GM23338 (cell line): ENCODE measurements at regions not wholly inside any gene's neighbourhood (a gene's known extent, or its start where the extent isn't known, plus 50 kb on each side); places are given as distances from the start of the nearest gene placed in this dataset.

Experiments
- ATAC-seq: fragments of 200-7000 bp; cut with Tn5 transposase; 3 replicates; pipeline ENCODE4 v1.9.1; 2020
- DNase-seq: peaks from one replicate; pipeline ENCODE4 v3.0.0-alpha.2; 2015; ENCODE audit warnings: low spot score
- H2AFZ ChIP-seq: fragments of 200-600 bp; sonication (generic); 2 replicates; pipeline ENCODE4 v1.8.0; 2016; ENCODE audit warnings: antibody characterized with exemption, mild to moderate bottlenecking, moderate library complexity
- H3F3A ChIP-seq: fragments of 200-600 bp; sonication (generic); replicated peaks from 2 replicates; pipeline ENCODE4 v1.8.0; 2017; ENCODE audit warnings: antibody characterized with exemption, mixed run types, low read depth
- H3K27ac ChIP-seq: fragments of 200-600 bp; sonication (generic); 2 replicates; pipeline ENCODE4 v1.6.1; 2016; ENCODE audit warnings: low read depth
- H3K27me3 ChIP-seq: fragments of 200-600 bp; sonication (generic); 2 replicates; pipeline ENCODE4 v1.8.0; 2016; ENCODE audit warnings: mild to moderate bottlenecking, mixed run types, moderate library complexity; ENCODE audit not compliant: insufficient read depth
- H3K36me3 ChIP-seq: fragments of 200-600 bp; sonication (generic); 2 replicates; pipeline ENCODE4 v1.8.0; 2016; ENCODE audit warnings: mild to moderate bottlenecking; ENCODE audit not compliant: insufficient read depth
- H3K4me1 ChIP-seq: fragments of 200-600 bp; sonication (generic); 2 replicates; pipeline ENCODE4 v1.8.0; 2016; ENCODE audit warnings: mild to moderate bottlenecking, moderate library complexity; ENCODE audit not compliant: insufficient read depth
- H3K4me2 ChIP-seq: fragments of 200-600 bp; sonication (generic); 2 replicates; pipeline ENCODE4 v1.7.1; 2017; ENCODE audit warnings: mixed run types
- H3K4me3 ChIP-seq: fragments of 200-600 bp; sonication (generic); 2 replicates; pipeline ENCODE4 v1.6.1; 2016; ENCODE audit warnings: mixed run types
- H3K79me2 ChIP-seq: fragments of 200-600 bp; sonication (generic); replicated peaks from 2 replicates; pipeline ENCODE4 v1.8.0; 2017; ENCODE audit warnings: mild to moderate bottlenecking; ENCODE audit not compliant: insufficient read depth
- H3K9me2 ChIP-seq: fragments of 200-600 bp; sonication (generic); 2 replicates; pipeline ENCODE4 v1.8.0; 2017; ENCODE audit not compliant: insufficient read depth
- H4K20me1 ChIP-seq: fragments of 200-600 bp; sonication (generic); replicated peaks from 2 replicates; pipeline ENCODE4 v1.8.0; 2017; ENCODE audit warnings: mild to moderate bottlenecking; ENCODE audit not compliant: insufficient read depth
- H3K27ac Mint-ChIP-seq: 2 replicates; pipeline ENCODE4 v1.8.0; 2020; ENCODE audit warnings: inconsistent platforms, mild to moderate bottlenecking, moderate library complexity, mixed read lengths
- H3K27me3 Mint-ChIP-seq: 3 replicates; pipeline ENCODE4 v1.8.0; 2022; ENCODE audit warnings: low read depth, mild to moderate bottlenecking, moderate library complexity, mixed read lengths, inconsistent platforms; ENCODE audit not compliant: insufficient read depth, poor library complexity
- H3K36me3 Mint-ChIP-seq: 3 replicates; pipeline ENCODE4 v1.8.0; 2021; ENCODE audit warnings: low read depth, mild to moderate bottlenecking, inconsistent platforms, moderate library complexity, mixed read lengths
- H3K4me1 Mint-ChIP-seq: 3 replicates; pipeline ENCODE4 v1.8.0; 2020; ENCODE audit warnings: mild to moderate bottlenecking, inconsistent platforms, mixed read lengths
- H3K4me3 Mint-ChIP-seq: 3 replicates; pipeline ENCODE4 v1.8.0; 2021; ENCODE audit warnings: moderate library complexity, mild to moderate bottlenecking, inconsistent platforms, mixed read lengths
- H3K9me3 Mint-ChIP-seq: 3 replicates; pipeline ENCODE4 v1.8.0; 2020; ENCODE audit warnings: moderate library complexity, mild to moderate bottlenecking, inconsistent platforms, mixed read lengths
- CREB1 ChIP-seq: fragments of 250-450 bp; sonication (Bioruptor Pico); IDR thresholded peaks from 2 replicates; pipeline ENCODE4 v1.5.0; 2020; ENCODE audit warnings: low read depth, mild to moderate bottlenecking, moderate library complexity
- CTCF ChIP-seq, 2 experiments: fragments of 200-600 bp in 1 of 2; sonication (generic) in 1 of 2; conservative IDR thresholded peaks; 2 replicates each; pipeline versions ENCODE4 v1.5.1 to v1.6.1; 2016 to 2017; ENCODE audit warnings: antibody characterized with exemption in 2 of 2, low read depth in 2 of 2, mild to moderate bottlenecking in 2 of 2, moderate library complexity in 1 of 2
- ETS1 ChIP-seq: IDR thresholded peaks from 2 replicates; pipeline ENCODE4 v1.6.1; 2016; ENCODE audit warnings: antibody characterized with exemption
- EZH2 ChIP-seq: fragments of 200-600 bp; sonication (generic); IDR thresholded peaks from one replicate; pipeline ENCODE4 v1.8.0; 2017; ENCODE audit warnings: antibody characterized with exemption, mild to moderate bottlenecking, low read depth; ENCODE audit not compliant: unreplicated experiment
- EZH2phosphoT487 ChIP-seq: fragments of 200-600 bp; sonication (generic); IDR thresholded peaks from one replicate; pipeline ENCODE4 v1.8.1; 2018; ENCODE audit warnings: antibody characterized with exemption; ENCODE audit not compliant: unreplicated experiment
- JUNB ChIP-seq: IDR thresholded peaks from one replicate; pipeline ENCODE4 v1.6.1; 2016; ENCODE audit warnings: antibody characterized with exemption; ENCODE audit not compliant: unreplicated experiment
- NANOG ChIP-seq: IDR thresholded peaks from 2 replicates; pipeline ENCODE4 v1.6.1; 2016; ENCODE audit warnings: antibody characterized with exemption, borderline replicate concordance
- POLR2AphosphoS5 ChIP-seq: IDR thresholded peaks from 2 replicates; pipeline ENCODE4 v1.6.1; 2016; ENCODE audit warnings: antibody characterized with exemption, low read depth
- ZNF114 ChIP-seq: fragments of 250-450 bp; sonication (Bioruptor Pico); IDR thresholded peaks from 2 replicates; pipeline ENCODE4 v1.5.0; 2020; ENCODE audit warnings: mild to moderate bottlenecking, moderate library complexity
- ZNF331 ChIP-seq: fragments of 250-450 bp; sonication (Bioruptor Pico); IDR thresholded peaks from 2 replicates; pipeline ENCODE4 v1.5.0; 2020; ENCODE audit warnings: low read depth, mild to moderate bottlenecking, moderate library complexity
- ZNF462 ChIP-seq: fragments of 250-450 bp; sonication (Bioruptor Pico); IDR thresholded peaks from 2 replicates; pipeline ENCODE4 v1.5.0; 2020; ENCODE audit warnings: mild to moderate bottlenecking, moderate library complexity

GRCh38 chr2:12412898-12413305 is 303.8 kb upstream of the TRIB2 start (continued):
- TF ChIP-seq CTCF (conservative IDR thresholded peaks at IDR 0.05; ENCODE audit: low read depth in 2 of 2) (no peak), EZH2 (no peak)

GRCh38 chr2:12415536-12415935 is 301.2 kb upstream of the TRIB2 start:
- no peak overlapping the region for H2AFZ ChIP-seq
- Mint-ChIP-seq H3K36me3 (peaks cover 5% of the 10 kb centered on the region; the same call in 2 of the 3 replicates), H3K27me3 (no peaks in the 10 kb centered on the region), H3K4me3 (no peak overlapping the region), H3K27ac (no peak overlapping the region), H3K4me1 (no peaks in the 10 kb centered on the region), H3K9me3 (peaks cover 20% of the 10 kb centered on the region; the same call in 2 of the 3 replicates)
- no peaks in the 10 kb centered on the region for H3F3A ChIP-seq
- no peak overlapping the region for H3K4me2 ChIP-seq
- no peaks in the 10 kb centered on the region for H3K27me3 ChIP-seq
- no peaks in the 10 kb centered on the region for H3K79me2 ChIP-seq
- H3K4me3 ChIP-seq = no peak overlapping the region
- H3K9me2 ChIP-seq = peaks cover 12% of the 10 kb centered on the region
- no peak for DNase-seq
- H3K27ac ChIP-seq = no peak overlapping the region
- H3K4me1 ChIP-seq = no peaks in the 10 kb centered on the region
- H3K36me3 ChIP-seq = no peaks in the 10 kb centered on the region
- no peak for ATAC-seq
- no peaks in the 10 kb centered on the region for H4K20me1 ChIP-seq
- TF ChIP-seq ZNF331 = no peak
- no peak for TF ChIP-seq EZH2
- no peak for TF ChIP-seq ETS1
- no peak for TF ChIP-seq CREB1 (CRISPR knock-in tag)
- TF ChIP-seq NANOG = no peak
- TF ChIP-seq ZNF114 (CRISPR knock-in tag) = no peak
- TF ChIP-seq EZH2phosphoT487 = no peak
- no peak for TF ChIP-seq POLR2AphosphoS5
- no peak for TF ChIP-seq ZNF462 (CRISPR knock-in tag)
- no peak for TF ChIP-seq JUNB
- no peak for TF ChIP-seq CTCF (conservative IDR thresholded peaks at IDR 0.05; ENCODE audit: low read depth in 2 of 2)
